NCI-H2227 treated with DMSO at 0.1 percent for 48 hours (cell line): ENCODE measurements at regions not wholly inside any gene's neighbourhood (a gene's known extent, or its start where the extent isn't known, plus 50 kb on each side); places are given as distances from the start of the nearest gene placed in this dataset.
"Not testable (repeated sequence)": the region's sequence is repeated elsewhere in the genome, so short reads cannot be mapped to it uniquely, and the experiment has no call there.

Source experiments
- DNase-seq: peaks from one replicate; lab custom pipeline; 2025; lab: John Stamatoyannopoulos, UW

DNA sequence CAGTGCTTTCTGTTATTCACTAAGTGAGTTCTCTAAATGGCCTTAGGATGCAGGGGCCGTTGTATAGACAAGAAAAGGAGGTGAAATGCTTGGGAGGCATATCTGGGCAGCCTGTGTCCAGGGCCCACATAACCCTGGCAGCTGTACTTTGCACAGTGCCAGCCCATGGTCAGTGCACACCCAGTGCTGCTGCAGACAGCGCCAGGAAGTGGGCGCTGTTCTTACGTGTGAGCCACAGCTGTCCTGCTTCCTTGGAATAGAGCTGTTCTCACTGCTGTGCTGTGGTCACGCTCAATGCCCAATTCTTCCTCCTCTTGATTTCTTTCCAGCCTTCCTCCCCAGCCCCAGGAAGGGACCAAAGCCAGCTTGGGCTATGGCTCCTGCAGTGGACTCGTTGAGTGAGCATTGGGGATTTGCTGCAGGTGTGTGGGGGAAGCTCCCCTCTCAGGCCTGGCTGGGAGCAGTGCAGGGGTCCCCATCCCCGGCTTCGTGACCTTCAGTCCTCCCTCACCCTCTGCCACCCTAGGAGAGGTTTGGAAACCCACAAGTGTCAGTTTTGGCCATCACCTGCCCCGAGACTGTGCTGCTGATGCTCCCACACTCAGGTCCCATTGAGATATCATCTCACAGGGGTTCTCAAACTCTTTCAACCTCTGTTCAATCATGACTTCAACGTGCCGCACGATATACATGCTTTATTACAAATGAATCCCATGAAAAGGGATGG is 246.8 kb upstream of the EXOC2 start:
- no peak for DNase-seq

- no peak for DNase-seq
Observed at GRCh38 chr6:938916-939315, 246.0 kb upstream of the EXOC2 start.

GRCh38 chr6:938271-938905 is 245.4 kb upstream of the EXOC2 start:
- no peak for DNase-seq

- DNase-seq: no peak
Observed at GRCh38 chr6:935582-935981, 242.6 kb upstream of the EXOC2 start.

- DNase-seq: no peak
Observed at GRCh38 chr6:934686-935085, 241.7 kb upstream of the EXOC2 start.

- not testable (repeated sequence) for DNase-seq
Observed at GRCh38 chr6:931919-932318, 239.0 kb upstream of the EXOC2 start.

- DNase-seq: no peak
Observed at GRCh38 chr6:927157-927556, 234.2 kb upstream of the EXOC2 start.

DNA sequence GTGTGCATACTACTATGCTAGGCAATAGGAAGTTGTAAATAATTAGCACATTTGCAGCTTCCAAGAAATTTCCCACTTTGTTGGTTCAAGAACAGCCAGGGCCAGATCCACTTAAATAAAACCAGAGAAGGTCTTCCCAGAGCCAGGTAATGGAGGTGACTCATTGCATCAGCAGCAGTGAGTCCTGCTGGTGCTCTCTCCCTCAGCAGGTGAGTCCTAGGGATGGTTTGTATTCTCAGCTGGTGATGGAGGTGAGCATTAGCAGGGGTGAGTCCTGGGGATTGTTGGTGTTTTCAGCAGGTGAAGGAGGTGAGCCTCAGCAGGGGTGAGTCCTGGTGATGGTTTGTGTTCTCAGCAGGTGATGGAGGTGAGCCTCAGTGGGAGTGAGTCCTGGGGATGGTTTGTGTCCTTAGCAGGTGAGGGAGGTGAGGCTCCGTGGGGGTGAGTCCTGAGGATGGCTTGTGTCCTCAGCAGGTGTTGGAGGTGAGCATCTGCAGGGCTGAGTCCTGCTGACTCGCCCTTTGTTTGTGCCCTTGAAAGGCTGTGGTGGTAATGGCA is 232.8 kb upstream of the EXOC2 start:
- DNase-seq: no peak

DNA sequence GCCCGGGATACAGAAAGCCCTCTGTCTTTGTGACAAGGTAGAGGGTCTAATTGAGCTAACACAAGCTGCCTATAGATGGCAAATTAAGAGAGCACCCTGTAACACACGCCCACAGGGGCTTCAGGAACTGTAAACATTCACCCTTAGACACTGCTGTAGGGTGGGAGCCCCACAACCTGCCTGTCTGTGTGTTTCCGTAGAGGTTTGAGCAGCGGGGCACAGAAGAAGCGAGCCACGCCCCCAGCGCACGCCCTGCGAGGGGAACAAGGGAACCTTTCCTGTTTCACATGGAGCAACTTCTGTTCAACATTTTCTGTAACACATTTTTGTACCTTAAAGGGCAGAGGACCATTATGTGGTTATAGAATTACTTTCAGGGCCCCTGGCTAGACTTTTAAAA is 231.7 kb upstream of the EXOC2 start:
- no peak for DNase-seq

DNA sequence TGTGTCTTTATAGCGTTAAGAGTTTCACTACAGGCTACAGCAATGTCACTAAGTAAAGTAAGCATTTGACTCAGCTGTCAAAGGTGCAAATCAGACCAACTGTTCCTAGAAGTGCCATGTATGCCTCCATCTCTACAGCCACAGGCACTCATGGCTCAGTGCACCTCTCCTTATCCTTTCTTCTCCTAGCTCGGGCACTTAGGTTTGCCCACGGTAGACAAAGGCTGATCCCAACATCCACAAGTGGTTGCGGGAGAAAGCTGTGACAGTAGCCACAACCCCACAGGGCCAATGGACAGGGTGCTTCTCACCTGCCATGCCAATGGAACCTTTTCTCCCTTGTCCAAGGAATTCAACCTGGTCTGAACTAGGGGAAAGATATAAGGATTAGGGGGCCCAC is 228.5 kb upstream of the EXOC2 start:
- DNase-seq: no peak

DNA sequence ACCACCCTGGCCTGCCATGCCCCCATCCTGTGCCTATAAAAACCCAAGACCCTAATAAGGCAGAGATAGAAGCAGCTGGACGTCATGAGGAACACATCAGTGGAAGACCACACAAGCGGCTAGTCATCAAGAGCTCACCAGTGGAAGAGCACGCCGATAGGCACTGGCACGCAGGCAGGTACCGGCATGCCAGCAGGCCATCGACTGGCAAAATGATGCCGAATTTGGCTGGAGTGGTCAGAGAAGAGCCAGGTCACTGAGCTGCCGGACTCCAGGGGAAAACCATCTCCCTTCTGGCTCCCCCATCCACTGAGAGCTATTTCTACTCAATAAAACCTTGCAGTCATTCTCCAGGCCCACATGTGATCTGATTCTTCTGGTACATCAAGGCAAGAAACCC is 227.6 kb upstream of the EXOC2 start:
- DNase-seq: no peak

DNA sequence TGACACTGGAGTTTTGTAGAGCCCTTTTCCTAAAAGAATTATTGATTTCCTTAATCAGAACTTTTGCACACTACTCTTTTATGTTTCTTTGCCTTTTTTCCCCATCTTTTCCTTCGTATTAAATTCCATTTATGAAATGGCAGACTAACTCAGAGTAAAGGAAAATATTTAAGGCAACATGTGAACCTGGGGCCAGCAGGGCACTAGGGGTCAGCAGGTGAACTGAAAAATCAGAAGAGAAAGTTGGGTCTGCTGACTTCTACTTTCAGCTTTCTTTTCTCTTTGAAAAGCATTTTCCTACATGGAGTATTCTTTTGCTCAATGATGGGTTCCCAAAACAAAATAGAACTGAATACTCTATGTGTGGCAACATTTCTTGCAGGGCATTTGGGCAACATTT is 226.6 kb upstream of the EXOC2 start:
- DNase-seq: no peak

DNA sequence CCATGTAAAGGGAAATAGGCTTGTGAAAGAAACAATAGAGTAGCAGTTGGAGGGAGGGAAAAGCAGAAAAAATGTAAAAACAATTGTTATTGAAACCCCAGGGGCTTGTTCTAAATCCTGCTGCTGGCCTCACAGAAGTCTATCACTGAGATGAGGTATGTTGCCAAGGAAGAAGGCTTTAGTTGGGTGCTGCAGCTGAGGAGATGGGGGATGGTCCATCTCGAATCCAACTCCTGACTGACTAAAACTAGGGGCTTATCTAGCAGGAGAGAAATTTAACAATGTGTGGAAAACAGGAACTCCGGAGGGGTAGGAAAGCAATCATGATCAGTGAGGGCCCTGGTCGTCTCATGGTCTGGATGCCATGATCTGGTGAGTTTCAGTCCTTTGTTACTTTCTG is 225.0 kb upstream of the EXOC2 start:
- no peak for DNase-seq

DNA sequence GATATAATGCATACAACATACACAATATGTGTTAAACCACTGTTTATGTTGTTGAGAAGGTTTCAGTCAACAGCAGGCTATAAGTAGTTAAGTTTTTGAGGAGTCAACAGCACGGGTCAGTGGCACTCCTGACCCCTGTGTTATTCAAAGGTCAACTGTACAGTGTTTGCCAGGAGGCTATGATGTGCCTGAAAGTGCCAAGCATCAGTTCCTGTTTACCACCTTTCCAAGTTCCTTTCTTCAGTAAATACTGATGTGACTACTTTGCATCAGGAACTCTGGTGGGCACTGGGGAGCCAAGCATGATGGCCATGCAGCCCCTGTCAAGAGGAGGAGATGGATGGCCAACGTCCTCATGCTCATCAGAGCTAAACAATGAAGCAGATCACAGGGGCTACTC is 224.4 kb upstream of the EXOC2 start:
- no peak for DNase-seq

DNA sequence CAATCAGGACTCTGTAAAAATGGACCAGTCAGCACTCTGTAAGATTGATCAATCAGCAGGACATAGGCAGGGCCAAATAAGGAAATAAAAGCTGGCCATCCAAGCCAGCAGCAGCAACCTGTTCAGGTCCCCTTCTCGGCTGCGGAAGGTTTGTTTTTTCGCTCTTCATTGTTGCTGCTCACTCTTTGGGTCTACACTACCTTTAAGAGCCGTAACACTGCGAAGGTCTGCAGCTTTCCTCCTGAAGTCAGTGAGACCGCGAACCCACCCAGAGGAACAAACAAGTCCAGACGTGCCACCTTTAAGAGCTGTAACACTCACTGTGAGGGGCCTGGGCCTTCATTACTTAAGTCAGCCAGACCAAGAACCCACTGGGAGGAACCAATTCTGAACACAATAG is 223.2 kb upstream of the EXOC2 start:
- DNase-seq: no peak

DNA sequence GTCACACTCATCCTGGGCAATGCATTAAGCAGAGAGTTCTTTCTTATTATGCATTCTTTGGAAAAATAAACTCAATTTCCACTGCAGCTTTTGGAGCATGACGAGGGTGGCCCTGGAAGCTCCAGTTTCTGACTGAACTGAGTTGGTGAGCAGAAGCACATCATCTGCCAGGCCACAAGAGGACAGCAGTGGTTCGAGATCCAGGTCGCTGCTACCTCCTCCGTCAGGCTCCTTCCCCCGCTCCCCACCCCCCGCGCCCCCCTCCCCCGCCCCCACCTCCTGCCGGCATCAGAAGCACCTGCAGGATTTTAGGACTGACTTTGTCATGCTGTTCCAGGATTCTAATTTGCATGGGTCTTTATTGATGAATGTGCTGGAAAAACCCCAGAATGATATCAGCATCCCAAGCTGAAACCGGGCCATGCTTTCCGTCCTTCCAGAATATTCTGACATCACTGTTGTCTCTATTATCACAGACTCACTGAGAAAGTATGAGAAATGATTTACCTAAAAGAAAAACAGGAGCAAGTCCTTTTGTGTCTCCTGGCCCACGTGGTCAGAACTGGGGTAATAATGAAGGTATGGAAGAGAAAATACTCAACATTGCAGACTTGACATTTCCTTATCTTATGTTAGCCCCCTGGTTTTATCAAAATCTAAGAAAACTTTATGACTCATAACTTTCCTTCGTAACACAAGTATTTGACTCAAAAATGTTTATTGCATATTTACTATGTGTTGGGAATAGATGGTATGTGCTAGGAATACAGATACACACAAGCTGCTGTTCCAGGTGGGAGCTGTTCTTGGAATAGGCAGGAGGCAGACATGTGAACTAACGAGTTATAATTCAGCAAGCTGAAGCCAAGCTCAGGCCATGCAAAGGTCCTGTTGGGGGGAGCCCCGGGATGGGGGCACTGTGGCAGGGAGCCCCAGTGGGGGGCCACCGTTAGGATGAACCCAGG is 220.2 kb upstream of the EXOC2 start:
- DNase-seq: no peak

DNA sequence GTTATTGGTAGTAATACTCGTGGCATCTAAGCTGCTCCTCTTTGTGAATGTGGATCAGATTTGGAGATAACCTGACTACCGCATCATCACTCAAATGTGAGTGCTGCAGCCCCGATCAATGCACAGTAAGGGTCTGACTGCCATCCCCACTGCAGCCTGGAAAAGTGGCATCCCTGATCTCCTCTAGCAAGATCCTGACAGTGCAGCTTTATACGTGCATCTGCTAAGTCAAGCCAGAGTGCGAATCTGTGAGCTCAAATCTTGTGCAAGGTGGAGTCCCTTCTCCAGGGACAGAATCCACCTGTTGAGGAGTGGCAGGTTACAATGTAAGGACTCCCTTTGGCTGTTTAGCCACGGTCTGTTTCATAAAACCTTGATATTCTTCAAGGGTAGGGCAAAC is 215.0 kb upstream of the EXOC2 start:
- no peak for DNase-seq

DNA sequence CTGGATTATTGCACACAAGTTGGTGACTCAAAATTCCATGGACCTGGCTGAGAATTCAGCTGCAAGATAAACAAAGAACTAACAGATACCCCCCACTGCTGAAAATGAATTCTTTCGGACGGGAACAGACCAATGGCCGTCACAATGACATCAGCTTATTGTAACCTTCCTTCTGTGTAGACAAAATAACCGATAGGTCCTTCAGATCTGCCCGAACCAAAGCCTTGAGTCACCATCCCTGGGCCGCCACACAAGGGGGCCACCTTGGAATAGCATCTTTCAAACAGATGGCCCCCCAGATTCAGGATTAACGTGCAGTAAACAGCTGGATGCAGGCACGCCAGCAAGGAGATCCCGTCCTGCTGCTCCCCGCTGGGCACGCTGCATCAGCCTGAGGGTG is 214.0 kb upstream of the EXOC2 start:
- no peak for DNase-seq

- DNase-seq: no peak
Observed at GRCh38 chr6:905556-905955, 212.6 kb upstream of the EXOC2 start.

DNA sequence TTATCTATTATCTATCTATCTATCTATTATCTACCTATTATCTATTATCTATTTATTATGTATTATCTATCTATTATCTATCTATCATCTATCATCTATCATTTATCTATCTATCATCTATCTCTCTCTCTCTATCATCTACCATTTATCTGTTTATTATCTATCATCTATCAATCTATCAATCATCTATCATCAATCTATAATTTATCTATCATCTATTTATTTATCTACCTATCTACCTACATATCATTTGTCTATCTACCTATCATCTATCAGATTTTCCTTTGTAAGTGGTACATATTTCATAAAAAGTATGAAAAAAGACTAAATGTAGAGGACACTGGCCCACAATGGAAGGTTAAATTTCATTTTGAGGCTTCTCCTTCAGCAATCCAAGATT is 212.1 kb upstream of the EXOC2 start:
- no peak for DNase-seq

- no peak for DNase-seq
Observed at GRCh38 chr6:903761-904160, 210.8 kb upstream of the EXOC2 start.

GRCh38 chr6:901696-902460 is 208.9 kb upstream of the EXOC2 start:
- DNase-seq: no peak
